ENCODE measurements at regions not wholly inside any gene's neighbourhood (a gene's known extent, or its start where the extent isn't known, plus 50 kb on each side); places are given as distances from the start of the nearest gene placed in this dataset.

GRCh38 chr13:72620874-72621273, 106.6 kb downstream of the MZT1 start:
- no peak overlapping the region for H3K27ac ChIP-seq (ENCODE audit: extremely low read length, insufficient read depth, low read length)
- no peaks in the 10 kb centered on the region for H3K9me3 ChIP-seq (ENCODE audit: low read length)
- no peaks in the 10 kb centered on the region for H3K4me1 ChIP-seq (ENCODE audit: insufficient read depth, low read length)
- no peaks in the 10 kb centered on the region for H3K79me2 ChIP-seq (ENCODE audit: insufficient read depth, low read length)
- no peaks in the 10 kb centered on the region for H3K27me3 ChIP-seq (ENCODE audit: control insufficient read depth in 1 of 2, insufficient read depth in 2 of 2, low read length in 2 of 2)
- no peak for ATAC-seq
- in situ Hi-C loops (cut with HindIII; ENCODE audit: extremely low pct_ligation_motif_present, low pct_unique_long_range_greater_than_20kb) (no loop called here), intact Hi-C loops (cut with micrococcal nuclease; ENCODE audit: unreplicated experiment) (no loop called here)
- no peak overlapping the region for H3K4me2 ChIP-seq (ENCODE audit: low read depth, low read length)
- WGBS (ENCODE audit: low lambda C conversion rate) = 18% methylated on average over 2 of the region's 2 CpGs
- no peak for DNase-seq (ENCODE audit: low spot score)
- no peak overlapping the region for H3K4me3 ChIP-seq (replicated peaks in 1 of 3; ENCODE audit: insufficient read depth in 1 of 3, low read depth in 2 of 3, low read length in 3 of 3)
- ChIA-PET POLR2A (no interaction called here), CTCF (ENCODE audit: low intra/inter-chr PET ratio, low total read pairs) (no interaction called here)
- no peaks in the 10 kb centered on the region for H3K36me3 ChIP-seq (replicated peaks in 1 of 2; ENCODE audit: control insufficient read depth in 1 of 2, insufficient read depth in 2 of 2, low read length in 2 of 2)
- no peak overlapping the region for H2AFZ ChIP-seq (ENCODE audit: low read length)
- no peaks in the 10 kb centered on the region for H4K20me1 ChIP-seq (ENCODE audit: insufficient read depth, low read length)
- no peak for FAIRE-seq
- no TSS peak for BruUV-seq (replicated peaks)
- no peak overlapping the region for H3K9ac ChIP-seq (ENCODE audit: insufficient read depth, low read depth, low read length)
- TF ChIP-seq ARID5B (CRISPR knock-in tag; IDR thresholded peaks at IDR 0.05) (no peak), CREB1 (IDR thresholded peaks at IDR 0.05) (0 out of 2 replicates have a peak, but pooled peaks have one; percentile 18), CREB1 (CRISPR knock-in tag; IDR thresholded peaks at IDR 0.05) (no peak)

DNA sequence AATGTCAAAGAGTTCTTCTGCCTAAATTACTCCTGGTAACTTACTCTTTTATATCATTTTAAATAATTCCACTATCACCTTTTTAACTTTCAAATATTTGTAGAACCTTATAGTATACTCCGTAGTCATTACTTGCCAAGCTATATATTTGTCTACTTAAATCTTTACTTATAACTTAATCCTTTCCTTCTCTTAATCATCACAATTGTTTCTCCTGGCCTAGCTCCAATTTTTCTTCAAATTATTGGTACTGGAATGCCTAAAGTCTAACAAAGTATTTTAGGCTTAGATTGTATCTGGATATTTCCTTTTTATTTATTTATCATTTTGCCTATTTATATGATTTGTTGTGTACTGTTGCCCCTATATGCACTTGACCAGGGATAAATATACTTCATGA, 109.5 kb downstream of the MZT1 start:
- Histone ChIP-seq H3K4me2 (ENCODE audit: low read depth, low read length) (no peak overlapping the region), H3K27ac (ENCODE audit: extremely low read length, insufficient read depth, low read length) (no peak overlapping the region), H3K4me3 (replicated peaks in 1 of 3; ENCODE audit: insufficient read depth in 1 of 3, low read depth in 2 of 3, low read length in 3 of 3) (no peak overlapping the region), H3K79me2 (ENCODE audit: insufficient read depth, low read length) (no peaks in the 10 kb centered on the region), H3K9me3 (ENCODE audit: low read length) (no peaks in the 10 kb centered on the region), H2AFZ (ENCODE audit: low read length) (no peak overlapping the region), H4K20me1 (ENCODE audit: insufficient read depth, low read length) (no peaks in the 10 kb centered on the region), H3K36me3 (replicated peaks in 1 of 2; ENCODE audit: control insufficient read depth in 1 of 2, insufficient read depth in 2 of 2, low read length in 2 of 2) (no peaks in the 10 kb centered on the region), H3K27me3 (ENCODE audit: control insufficient read depth in 1 of 2, insufficient read depth in 2 of 2, low read length in 2 of 2) (no peaks in the 10 kb centered on the region), H3K4me1 (ENCODE audit: insufficient read depth, low read length) (no peaks in the 10 kb centered on the region), H3K9ac (ENCODE audit: insufficient read depth, low read depth, low read length) (no peak overlapping the region)
- WGBS (ENCODE audit: low lambda C conversion rate) = 4% methylated on average over 1 of the region's 1 CpG
- DNase-seq (ENCODE audit: low spot score) = no peak
- no peak for ATAC-seq
- intact Hi-C loops (cut with micrococcal nuclease; ENCODE audit: unreplicated experiment) (no loop called here), in situ Hi-C loops (cut with HindIII; ENCODE audit: extremely low pct_ligation_motif_present, low pct_unique_long_range_greater_than_20kb) (no loop called here)
- CTCF ChIA-PET (ENCODE audit: low intra/inter-chr PET ratio, low total read pairs) = no interaction called here
- FAIRE-seq = no peak
- POLR2A ChIA-PET = no interaction called here
- TF ChIP-seq HMG20A (CRISPR knock-in tag; IDR thresholded peaks at IDR 0.05; ENCODE audit: borderline replicate concordance) = no peak
- no TSS peak for BruUV-seq (replicated peaks)
